SK-N-SH (cell line): ENCODE measurements at regions not wholly inside any gene's neighbourhood (a gene's known extent, or its start where the extent isn't known, plus 50 kb on each side); places are given as distances from the start of the nearest gene placed in this dataset.
"Not testable (repeated sequence)": the region's sequence is repeated elsewhere in the genome, so short reads cannot be mapped to it uniquely, and the experiment has no call there.

Experiments used
- CTCF ChIA-PET: fragments of 300-600, 350-600 bp; formaldehyde crosslinking; extraction: SDS; loops from one replicate; lab custom pipeline; 2021; lab: Yijun Ruan, JAX
- POLR2A ChIA-PET: fragments of 350-600 bp; sonication (Branson Sonifier 250); formaldehyde crosslinking; extraction: SDS; loops from one replicate; lab custom pipeline; 2020; ENCODE audit warnings: antibody characterized with exemption, inconsistent platforms; lab: Yijun Ruan, JAX
- DNase-seq: peaks from one replicate; pipeline ENCODE4 v3.0.0; 2012
- H2AFZ ChIP-seq: fragments of 200-600 bp; sonication (generic); 2 replicates; pipeline ENCODE4 v1.8.1; 2016; ENCODE audit warnings: antibody characterized with exemption, mild to moderate bottlenecking, low read depth
- H3F3A ChIP-seq: fragments of 200-600 bp; sonication (generic); replicated peaks from 2 replicates; pipeline ENCODE3; 2016; ENCODE audit warnings: antibody characterized with exemption, mild to moderate bottlenecking; ENCODE audit not compliant: insufficient read depth
- H3K27ac ChIP-seq, 2 experiments: fragments of 200-500 bp in 1 of 2; fragments of 200-600 bp in 1 of 2; sonication (Bioruptor generic) in 1 of 2; sonication (generic), shearing (Covaris generic) in 1 of 2; 2 replicates each; pipeline versions ENCODE4 v1.5.1 to v1.6.1; 2014 to 2016; ENCODE audit warnings: low read depth in 2 of 2, inconsistent platforms in 1 of 2, low read length in 1 of 2, mild to moderate bottlenecking in 1 of 2, mixed read lengths in 1 of 2
- H3K27me3 ChIP-seq: fragments of 200-600 bp; sonication (generic), shearing (Covaris generic); 2 replicates; pipeline ENCODE4 v1.6.1; 2016; ENCODE audit warnings: mixed run types; ENCODE audit not compliant: insufficient read depth
- H3K36me3 ChIP-seq, 2 experiments: fragments of 200-500 bp in 1 of 2; fragments of 200-600 bp in 1 of 2; sonication (Bioruptor generic) in 1 of 2; sonication (generic) in 1 of 2; replicated peaks in 1 of 2; 2 replicates each; pipeline versions ENCODE3 to v1.5.1; 2014 to 2016; ENCODE audit warnings: low read length in 1 of 2, mild to moderate bottlenecking in 1 of 2; ENCODE audit not compliant: insufficient read depth in 2 of 2, control insufficient read depth in 1 of 2
- H3K4me1 ChIP-seq, 2 experiments: fragments of 200-500 bp in 1 of 2; fragments of 200-600 bp in 1 of 2; sonication (Bioruptor generic) in 1 of 2; sonication (generic), shearing (Covaris generic) in 1 of 2; 2 replicates each; pipeline versions ENCODE4 v1.5.1 to v1.6.1; 2014 to 2016; ENCODE audit warnings: low read depth in 1 of 2, low read length in 1 of 2, mixed run types in 1 of 2; ENCODE audit not compliant: insufficient read depth in 2 of 2, control insufficient read depth in 1 of 2
- H3K4me2 ChIP-seq: fragments of 200-600 bp; sonication (generic), shearing (Covaris generic); 2 replicates; pipeline ENCODE4 v1.6.1; 2017; ENCODE audit warnings: mixed run types
- H3K4me3 ChIP-seq, 2 experiments: fragments of 200-500 bp in 1 of 2; fragments of 200-600 bp in 1 of 2; sonication (Bioruptor generic) in 1 of 2; sonication (generic), shearing (Covaris generic) in 1 of 2; 2 replicates each; pipeline versions ENCODE4 v1.5.1 to v1.8.1; 2014 to 2016; ENCODE audit warnings: low read depth in 2 of 2, inconsistent platforms in 1 of 2, low read length in 1 of 2, mild to moderate bottlenecking in 1 of 2, mixed read lengths in 1 of 2, moderate library complexity in 1 of 2
- H3K79me2 ChIP-seq: fragments of 200-600 bp; sonication (generic); 2 replicates; pipeline ENCODE4 v1.8.1; 2017; ENCODE audit warnings: mild to moderate bottlenecking; ENCODE audit not compliant: insufficient read depth
- H3K9ac ChIP-seq: fragments of 200-600 bp; sonication (generic); 2 replicates; pipeline ENCODE4 v1.6.1; 2017; ENCODE audit warnings: mixed run types
- H3K9me2 ChIP-seq: fragments of 200-600 bp; sonication (generic); 2 replicates; pipeline ENCODE4 v1.6.1; 2017; ENCODE audit warnings: mixed run types
- H3K9me3 ChIP-seq: fragments of 200-600 bp; sonication (generic); 2 replicates; pipeline ENCODE4 v1.6.1; 2017; ENCODE audit warnings: mixed run types, mild to moderate bottlenecking, moderate library complexity
- H4K20me1 ChIP-seq: fragments of 200-600 bp; sonication (generic); 2 replicates; pipeline ENCODE4 v1.6.1; 2017; ENCODE audit warnings: mild to moderate bottlenecking, mixed run types; ENCODE audit not compliant: insufficient read depth
- EP300 ChIP-seq, 2 experiments: IDR thresholded peaks; 2 replicates each; pipeline versions ENCODE4 v1.4.0 to v1.6.1; 2012; ENCODE audit warnings: borderline replicate concordance in 1 of 2, low read depth in 1 of 2, low read length in 1 of 2
- GATA2 ChIP-seq: sonication (generic); formaldehyde crosslinking; IDR thresholded peaks from 2 replicates; pipeline ENCODE4 v1.5.0; 2020; ENCODE audit warnings: mild to moderate bottlenecking, missing genetic modification reagents
- IRF3 ChIP-seq: fragments of 150-350 bp; IDR thresholded peaks from 2 replicates; pipeline ENCODE4 v1.6.1; 2016; ENCODE audit warnings: mild to moderate bottlenecking, low read depth, low read length
- RAD21 ChIP-seq: IDR thresholded peaks from 2 replicates; pipeline ENCODE4 v1.6.1; 2012; ENCODE audit warnings: mild to moderate bottlenecking, low read length
- RCOR1 ChIP-seq: fragments of 150-350 bp; IDR thresholded peaks from 2 replicates; pipeline ENCODE4 v1.6.1; 2017; ENCODE audit warnings: antibody characterized with exemption, low read length
- WGBS: methylation state at CpG from one replicate; pipeline ENCODE4 v1.1.6; 2017; ENCODE audit warnings: low lambda C conversion rate; 5-methylcytosine and 5-hydroxymethylcytosine counted together
- TF ChIP-seq, protein P1 (sequence below): fragments of 200-600 bp; sonication (generic); IDR thresholded peaks from 2 replicates; pipeline ENCODE4 v1.6.1; 2017; ENCODE audit warnings: antibody characterized with exemption, mild to moderate bottlenecking, moderate library complexity

DNA sequence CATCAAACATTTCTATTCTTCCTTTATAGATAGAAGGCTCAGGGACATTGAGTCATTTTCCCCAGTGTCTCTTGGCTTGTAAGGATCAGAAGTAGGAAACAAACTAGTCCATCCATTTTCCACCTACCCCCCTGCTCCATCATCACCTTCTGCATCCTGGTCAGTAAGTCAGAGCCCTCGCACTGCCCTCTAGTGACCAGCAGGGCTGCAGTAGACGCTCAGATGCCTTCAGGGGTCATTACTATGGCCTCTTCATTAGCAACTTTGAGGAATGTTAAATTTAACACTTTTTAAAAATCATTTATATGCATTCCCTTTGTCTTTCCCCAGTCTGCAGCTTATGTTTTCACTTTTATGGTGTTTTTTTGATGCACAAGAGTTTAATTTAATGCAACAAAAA lies 228.4 kb upstream of the PRSS1 start:
- H2AFZ ChIP-seq, H3K4me2 ChIP-seq, H3K9me3 ChIP-seq, DNase-seq, H3K27ac ChIP-seq, H3K9ac ChIP-seq, H3K4me3 ChIP-seq, H4K20me1 ChIP-seq, H3K36me3 ChIP-seq, H3K79me2 ChIP-seq, H3K9me2 ChIP-seq, POLR2A ChIA-PET, H3F3A ChIP-seq: not testable (repeated sequence)
- TF ChIP-seq, protein P1, sequence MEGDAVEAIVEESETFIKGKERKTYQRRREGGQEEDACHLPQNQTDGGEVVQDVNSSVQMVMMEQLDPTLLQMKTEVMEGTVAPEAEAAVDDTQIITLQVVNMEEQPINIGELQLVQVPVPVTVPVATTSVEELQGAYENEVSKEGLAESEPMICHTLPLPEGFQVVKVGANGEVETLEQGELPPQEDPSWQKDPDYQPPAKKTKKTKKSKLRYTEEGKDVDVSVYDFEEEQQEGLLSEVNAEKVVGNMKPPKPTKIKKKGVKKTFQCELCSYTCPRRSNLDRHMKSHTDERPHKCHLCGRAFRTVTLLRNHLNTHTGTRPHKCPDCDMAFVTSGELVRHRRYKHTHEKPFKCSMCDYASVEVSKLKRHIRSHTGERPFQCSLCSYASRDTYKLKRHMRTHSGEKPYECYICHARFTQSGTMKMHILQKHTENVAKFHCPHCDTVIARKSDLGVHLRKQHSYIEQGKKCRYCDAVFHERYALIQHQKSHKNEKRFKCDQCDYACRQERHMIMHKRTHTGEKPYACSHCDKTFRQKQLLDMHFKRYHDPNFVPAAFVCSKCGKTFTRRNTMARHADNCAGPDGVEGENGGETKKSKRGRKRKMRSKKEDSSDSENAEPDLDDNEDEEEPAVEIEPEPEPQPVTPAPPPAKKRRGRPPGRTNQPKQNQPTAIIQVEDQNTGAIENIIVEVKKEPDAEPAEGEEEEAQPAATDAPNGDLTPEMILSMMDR: peak; percentile 49
- H3K27me3 ChIP-seq: peaks cover 55% of the 10 kb centered on the region; the same call in 1 of the 2 replicates
- WGBS: 28% methylated on average over 2 of the region's 2 CpGs
- H3K4me1 ChIP-seq: peaks cover 0 to 18% of the 10 kb centered on the region in 2 experiments; a peak in 2 of 4 replicates
- CTCF ChIA-PET: interaction anchor here (0.7 to 12.0 kb wide), 17 partner anchors 11 to 694 kb away, joined by 3 to 167 read pairs (median 5); no protein-coding TSS in a partner anchor

- H3K36me3 ChIP-seq, H3K9me3 ChIP-seq, H2AFZ ChIP-seq, H3F3A ChIP-seq, H3K79me2 ChIP-seq, H3K27ac ChIP-seq, H4K20me1 ChIP-seq, DNase-seq, H3K9ac ChIP-seq, H3K9me2 ChIP-seq, H3K4me2 ChIP-seq, POLR2A ChIA-PET, H3K4me3 ChIP-seq: not testable (repeated sequence)
- CTCF ChIA-PET: interaction anchor here (0.8 to 12.0 kb wide), 12 partner anchors 11 to 695 kb away, joined by 3 to 167 read pairs (median 10); no protein-coding TSS in a partner anchor
- Histone ChIP-seq H3K27me3 (peaks cover 51% of the 10 kb centered on the region; the same call in 1 of the 2 replicates), H3K4me1 (peaks cover 0 to 18% of the 10 kb centered on the region in 2 experiments; a peak in 2 of 4 replicates)
- 78% methylated on average over 5 of the region's 5 CpGs for WGBS
These were observed 228.8 kb upstream of the PRSS1 start for GRCh38 chr7:142520455-142520854.

- Histone ChIP-seq H3K9me3 (no peaks in the 10 kb centered on the region), H3K79me2 (no peaks in the 10 kb centered on the region), H2AFZ (no peak overlapping the region), H4K20me1 (no peaks in the 10 kb centered on the region), H3K36me3 (no peaks in the 10 kb centered on the region), H3K4me3 (no peak overlapping the region), H3K27me3 (peaks cover 46% of the 10 kb centered on the region; the same call in 1 of the 2 replicates), H3K4me2 (no peak overlapping the region), H3K27ac (peak overlapping the region in 1 of 2 experiments; percentile 11; a peak in 2 of 4 replicates), H3K9me2 (no peaks in the 10 kb centered on the region), H3K4me1 (peaks cover 0 to 18% of the 10 kb centered on the region in 2 experiments; a peak in 2 of 4 replicates), H3K9ac (no peak overlapping the region), H3F3A (no peaks in the 10 kb centered on the region)
- TF ChIP-seq IRF3 (no peak), RAD21 (0 out of 2 replicates have a peak, but pooled peaks have one; percentile 3), RCOR1 (peak; percentile 40; the same call in 1 of the 2 replicates), EP300 (IDR thresholded peaks at IDR 0.05; ENCODE audit: borderline replicate concordance in 1 of 2, low read depth in 1 of 2, low read length in 1 of 2) (peak in 1 of 2 experiments; percentile 20; a peak in 1 of 4 replicates), GATA2 (peak; percentile 32; the same call in 1 of the 2 replicates)
- POLR2A ChIA-PET: interaction anchor here (1.0 kb wide), 1 partner anchor 15 kb away, joined by 4 read pairs; no protein-coding TSS in a partner anchor
- 49% methylated on average over 5 of the region's 5 CpGs for WGBS
- CTCF ChIA-PET: interaction anchor here (0.6 to 12.0 kb wide), 18 partner anchors 13 to 701 kb away, joined by 3 to 167 read pairs (median 5); no protein-coding TSS in a partner anchor
- DNase-seq: peak; percentile 19
These were observed 229.9 kb upstream of the PRSS1 start for GRCh38 chr7:142519079-142520078.
